ENCODE measurements at regions not wholly inside any gene's neighbourhood (a gene's known extent, or its start where the extent isn't known, plus 50 kb on each side); places are given as distances from the start of the nearest gene placed in this dataset.

DNA sequence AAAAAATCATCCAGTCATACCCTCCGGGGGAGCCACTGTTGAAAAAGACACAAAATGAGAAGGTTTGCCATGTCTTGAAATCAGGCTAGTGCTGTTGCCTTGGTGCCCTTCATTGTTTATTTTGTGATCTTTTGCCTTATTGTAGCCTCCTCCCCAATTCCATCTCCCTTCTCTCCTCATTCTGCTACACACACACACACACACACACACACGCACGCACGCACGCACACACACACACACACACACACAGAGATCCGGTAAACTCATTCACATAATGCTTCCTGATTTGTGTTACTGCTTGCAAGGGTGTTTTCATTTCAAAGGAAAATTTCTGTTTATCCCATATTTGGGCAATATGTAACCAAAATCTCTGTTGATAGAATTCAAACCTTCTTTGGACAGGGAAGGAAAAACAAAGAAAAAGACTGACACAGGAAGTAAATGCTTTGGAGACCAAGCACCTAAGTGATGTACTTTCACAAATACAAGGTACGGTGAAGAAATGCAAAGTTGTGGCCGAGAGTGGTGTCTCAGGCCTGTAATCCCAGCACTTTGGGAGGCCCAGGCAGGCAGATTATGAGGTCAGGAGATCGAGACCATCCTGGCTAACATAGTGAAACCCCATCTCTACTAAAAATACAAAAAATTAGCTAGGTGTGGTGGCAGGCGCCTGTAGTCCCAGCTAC is 141.1 kb upstream of the CDK13 start:
- DNase-seq (ENCODE audit: low spot score) (no peak), ATAC-seq (no peak)
- peaks cover 3% of the 10 kb centered on the region; the same call in 1 of the 2 replicates for H3K27me3 Mint-ChIP-seq (ENCODE audit: low read depth)

DNA sequence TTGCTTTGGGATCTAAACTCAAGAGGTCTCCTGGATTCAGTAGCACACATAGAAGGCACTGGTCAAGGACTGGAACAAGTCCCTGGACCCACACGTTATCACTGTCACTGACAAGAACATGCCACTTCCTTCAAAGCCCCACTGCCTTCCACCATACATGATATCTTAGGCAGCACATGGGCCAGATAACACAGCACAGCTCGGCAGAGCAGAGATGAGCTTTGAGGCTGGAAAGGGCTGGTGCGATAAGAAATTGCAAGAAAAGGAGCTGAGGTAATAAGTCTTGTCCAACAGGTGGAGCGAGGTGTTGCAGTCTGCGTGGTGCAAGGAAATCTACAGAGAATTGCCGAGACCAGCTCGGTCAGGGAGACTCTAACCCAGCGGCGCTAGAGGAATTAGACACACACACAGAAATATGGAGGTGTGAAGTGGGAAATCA is 139.8 kb upstream of the CDK13 start:
- CTCF ChIA-PET = interaction anchor here (0.7 to 2.5 kb wide), 5 partner anchors 16 to 230 kb away, joined by 3 to 7 read pairs (median 5); no protein-coding TSS in a partner anchor
- TF ChIP-seq TP53 (CRISPR knock-in tag; IDR thresholded peaks at IDR 0.05) (no peak), JUN (CRISPR knock-in tag; IDR thresholded peaks at IDR 0.05) (no peak), ATF1 (CRISPR knock-in tag; IDR thresholded peaks at IDR 0.05) (no peak), MYBL2 (CRISPR knock-in tag; IDR thresholded peaks at IDR 0.05) (no peak), MXD4 (CRISPR knock-in tag; IDR thresholded peaks at IDR 0.05; ENCODE audit: borderline replicate concordance) (no peak), ZBTB21 (CRISPR knock-in tag; IDR thresholded peaks at IDR 0.05; ENCODE audit: borderline replicate concordance) (no peak), ZNF219 (CRISPR knock-in tag; IDR thresholded peaks at IDR 0.05; ENCODE audit: borderline replicate concordance) (no peak), ZNF416 (CRISPR knock-in tag; IDR thresholded peaks at IDR 0.05) (no peak), RORB (CRISPR knock-in tag; IDR thresholded peaks at IDR 0.05) (no peak), NR1H2 (CRISPR knock-in tag; IDR thresholded peaks at IDR 0.05) (no peak), PRRX2 (CRISPR knock-in tag; IDR thresholded peaks at IDR 0.05) (no peak)
- TF ChIP-seq, protein P1, sequence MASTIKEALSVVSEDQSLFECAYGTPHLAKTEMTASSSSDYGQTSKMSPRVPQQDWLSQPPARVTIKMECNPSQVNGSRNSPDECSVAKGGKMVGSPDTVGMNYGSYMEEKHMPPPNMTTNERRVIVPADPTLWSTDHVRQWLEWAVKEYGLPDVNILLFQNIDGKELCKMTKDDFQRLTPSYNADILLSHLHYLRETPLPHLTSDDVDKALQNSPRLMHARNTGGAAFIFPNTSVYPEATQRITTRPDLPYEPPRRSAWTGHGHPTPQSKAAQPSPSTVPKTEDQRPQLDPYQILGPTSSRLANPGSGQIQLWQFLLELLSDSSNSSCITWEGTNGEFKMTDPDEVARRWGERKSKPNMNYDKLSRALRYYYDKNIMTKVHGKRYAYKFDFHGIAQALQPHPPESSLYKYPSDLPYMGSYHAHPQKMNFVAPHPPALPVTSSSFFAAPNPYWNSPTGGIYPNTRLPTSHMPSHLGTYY (CRISPR knock-in tag; IDR thresholded peaks at IDR 0.05) = no peak
- TF ChIP-seq, protein P2, sequence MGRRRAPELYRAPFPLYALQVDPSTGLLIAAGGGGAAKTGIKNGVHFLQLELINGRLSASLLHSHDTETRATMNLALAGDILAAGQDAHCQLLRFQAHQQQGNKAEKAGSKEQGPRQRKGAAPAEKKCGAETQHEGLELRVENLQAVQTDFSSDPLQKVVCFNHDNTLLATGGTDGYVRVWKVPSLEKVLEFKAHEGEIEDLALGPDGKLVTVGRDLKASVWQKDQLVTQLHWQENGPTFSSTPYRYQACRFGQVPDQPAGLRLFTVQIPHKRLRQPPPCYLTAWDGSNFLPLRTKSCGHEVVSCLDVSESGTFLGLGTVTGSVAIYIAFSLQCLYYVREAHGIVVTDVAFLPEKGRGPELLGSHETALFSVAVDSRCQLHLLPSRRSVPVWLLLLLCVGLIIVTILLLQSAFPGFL (CRISPR knock-in tag; IDR thresholded peaks at IDR 0.05; ENCODE audit: borderline replicate concordance) = no peak
- TF ChIP-seq, protein P3, sequence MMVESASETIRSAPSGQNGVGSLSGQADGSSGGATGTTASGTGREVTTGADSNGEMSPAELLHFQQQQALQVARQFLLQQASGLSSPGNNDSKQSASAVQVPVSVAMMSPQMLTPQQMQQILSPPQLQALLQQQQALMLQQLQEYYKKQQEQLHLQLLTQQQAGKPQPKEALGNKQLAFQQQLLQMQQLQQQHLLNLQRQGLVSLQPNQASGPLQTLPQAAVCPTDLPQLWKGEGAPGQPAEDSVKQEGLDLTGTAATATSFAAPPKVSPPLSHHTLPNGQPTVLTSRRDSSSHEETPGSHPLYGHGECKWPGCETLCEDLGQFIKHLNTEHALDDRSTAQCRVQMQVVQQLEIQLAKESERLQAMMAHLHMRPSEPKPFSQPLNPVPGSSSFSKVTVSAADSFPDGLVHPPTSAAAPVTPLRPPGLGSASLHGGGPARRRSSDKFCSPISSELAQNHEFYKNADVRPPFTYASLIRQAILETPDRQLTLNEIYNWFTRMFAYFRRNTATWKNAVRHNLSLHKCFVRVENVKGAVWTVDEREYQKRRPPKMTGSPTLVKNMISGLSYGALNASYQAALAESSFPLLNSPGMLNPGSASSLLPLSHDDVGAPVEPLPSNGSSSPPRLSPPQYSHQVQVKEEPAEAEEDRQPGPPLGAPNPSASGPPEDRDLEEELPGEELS (CRISPR knock-in tag; IDR thresholded peaks at IDR 0.05) = no peak
- POLR2A ChIA-PET = no interaction called here
- H3K9me3 Mint-ChIP-seq = no peaks in the 10 kb centered on the region
- DNase-seq (ENCODE audit: low spot score) (no peak), ATAC-seq (peak; percentile 80)
- no peak overlapping the region for H3K27ac Mint-ChIP-seq
- no peak overlapping the region for H3K4me3 Mint-ChIP-seq
- peaks cover 3% of the 10 kb centered on the region; the same call in 1 of the 2 replicates for H3K27me3 Mint-ChIP-seq (ENCODE audit: low read depth)
- peaks cover 7% of the 10 kb centered on the region for H3K4me1 Mint-ChIP-seq
- no peaks in the 10 kb centered on the region for H3K36me3 Mint-ChIP-seq

More for the DNA sequence above, 141.1 kb upstream of the CDK13 start:
- no peaks in the 10 kb centered on the region for H3K36me3 Mint-ChIP-seq
- no peaks in the 10 kb centered on the region for H3K9me3 Mint-ChIP-seq
- CTCF ChIA-PET = interaction anchor here (1.1 to 2.5 kb wide), 3 partner anchors 17 to 219 kb away, joined by 3 to 6 read pairs (median 3); no protein-coding TSS in a partner anchor
- POLR2A ChIA-PET = no interaction called here
- no peak overlapping the region for H3K4me3 Mint-ChIP-seq
- no peak overlapping the region for H3K27ac Mint-ChIP-seq
- TF ChIP-seq, protein P4, sequence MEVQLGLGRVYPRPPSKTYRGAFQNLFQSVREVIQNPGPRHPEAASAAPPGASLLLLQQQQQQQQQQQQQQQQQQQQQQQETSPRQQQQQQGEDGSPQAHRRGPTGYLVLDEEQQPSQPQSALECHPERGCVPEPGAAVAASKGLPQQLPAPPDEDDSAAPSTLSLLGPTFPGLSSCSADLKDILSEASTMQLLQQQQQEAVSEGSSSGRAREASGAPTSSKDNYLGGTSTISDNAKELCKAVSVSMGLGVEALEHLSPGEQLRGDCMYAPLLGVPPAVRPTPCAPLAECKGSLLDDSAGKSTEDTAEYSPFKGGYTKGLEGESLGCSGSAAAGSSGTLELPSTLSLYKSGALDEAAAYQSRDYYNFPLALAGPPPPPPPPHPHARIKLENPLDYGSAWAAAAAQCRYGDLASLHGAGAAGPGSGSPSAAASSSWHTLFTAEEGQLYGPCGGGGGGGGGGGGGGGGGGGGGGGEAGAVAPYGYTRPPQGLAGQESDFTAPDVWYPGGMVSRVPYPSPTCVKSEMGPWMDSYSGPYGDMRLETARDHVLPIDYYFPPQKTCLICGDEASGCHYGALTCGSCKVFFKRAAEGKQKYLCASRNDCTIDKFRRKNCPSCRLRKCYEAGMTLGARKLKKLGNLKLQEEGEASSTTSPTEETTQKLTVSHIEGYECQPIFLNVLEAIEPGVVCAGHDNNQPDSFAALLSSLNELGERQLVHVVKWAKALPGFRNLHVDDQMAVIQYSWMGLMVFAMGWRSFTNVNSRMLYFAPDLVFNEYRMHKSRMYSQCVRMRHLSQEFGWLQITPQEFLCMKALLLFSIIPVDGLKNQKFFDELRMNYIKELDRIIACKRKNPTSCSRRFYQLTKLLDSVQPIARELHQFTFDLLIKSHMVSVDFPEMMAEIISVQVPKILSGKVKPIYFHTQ (CRISPR knock-in tag; IDR thresholded peaks at IDR 0.05) = no peak
- no peak for TF ChIP-seq OVOL2 (CRISPR knock-in tag; IDR thresholded peaks at IDR 0.05; ENCODE audit: borderline replicate concordance)
- H3K4me1 Mint-ChIP-seq = peaks cover 9% of the 10 kb centered on the region

Measured in WTC11 (cell line).